Esophagus muscularis mucosa (tissue), 3 donors: ENCODE measurements at regions not wholly inside any gene's neighbourhood (a gene's known extent, or its start where the extent isn't known, plus 50 kb on each side); places are given as distances from the start of the nearest gene placed in this dataset.

Experiments used
- POLR2AphosphoS5 ChIP-seq, 2 donors: sonication (generic); formaldehyde crosslinking; IDR thresholded peaks; one replicate each; pipeline ENCODE4 v1.6.1; 2017; ENCODE audit warnings: antibody characterized with exemption in 2 of 2
- TF ChIP-seq, protein P1 (sequence below), 3 experiments: fragments of 200-600 bp in 2 of 3; fragments of 450-650 bp in 1 of 3; sonication (generic) in 2 of 3; IDR thresholded peaks; one replicate each; pipeline ENCODE4 v1.5.1; 2017 to 2019; ENCODE audit warnings: antibody characterized with exemption in 3 of 3, mild to moderate bottlenecking in 2 of 3, moderate library complexity in 1 of 3

DNA sequence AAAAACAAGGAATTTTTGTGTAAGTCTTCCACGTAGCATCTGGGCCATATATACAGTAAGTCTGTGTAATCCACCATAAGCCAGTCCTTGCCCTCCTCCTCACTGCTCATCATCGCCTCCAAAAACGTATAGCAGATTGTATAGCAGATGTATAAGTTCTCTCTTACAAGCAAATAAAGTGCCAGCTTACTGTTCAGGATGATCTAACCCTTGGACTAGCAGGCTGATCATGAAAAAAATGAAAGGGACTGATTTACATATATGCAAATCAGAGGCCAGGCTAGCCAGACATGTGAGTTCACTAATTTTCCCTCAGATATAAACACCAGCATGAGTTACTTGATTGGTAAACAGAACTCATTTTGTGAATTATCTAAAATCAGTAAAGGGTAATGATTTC is 171.5 kb downstream of the LY86 start:
- TF ChIP-seq POLR2AphosphoS5 (IDR thresholded peaks at IDR 0.05), result no peak
- TF ChIP-seq, protein P1, sequence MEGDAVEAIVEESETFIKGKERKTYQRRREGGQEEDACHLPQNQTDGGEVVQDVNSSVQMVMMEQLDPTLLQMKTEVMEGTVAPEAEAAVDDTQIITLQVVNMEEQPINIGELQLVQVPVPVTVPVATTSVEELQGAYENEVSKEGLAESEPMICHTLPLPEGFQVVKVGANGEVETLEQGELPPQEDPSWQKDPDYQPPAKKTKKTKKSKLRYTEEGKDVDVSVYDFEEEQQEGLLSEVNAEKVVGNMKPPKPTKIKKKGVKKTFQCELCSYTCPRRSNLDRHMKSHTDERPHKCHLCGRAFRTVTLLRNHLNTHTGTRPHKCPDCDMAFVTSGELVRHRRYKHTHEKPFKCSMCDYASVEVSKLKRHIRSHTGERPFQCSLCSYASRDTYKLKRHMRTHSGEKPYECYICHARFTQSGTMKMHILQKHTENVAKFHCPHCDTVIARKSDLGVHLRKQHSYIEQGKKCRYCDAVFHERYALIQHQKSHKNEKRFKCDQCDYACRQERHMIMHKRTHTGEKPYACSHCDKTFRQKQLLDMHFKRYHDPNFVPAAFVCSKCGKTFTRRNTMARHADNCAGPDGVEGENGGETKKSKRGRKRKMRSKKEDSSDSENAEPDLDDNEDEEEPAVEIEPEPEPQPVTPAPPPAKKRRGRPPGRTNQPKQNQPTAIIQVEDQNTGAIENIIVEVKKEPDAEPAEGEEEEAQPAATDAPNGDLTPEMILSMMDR (IDR thresholded peaks at IDR 0.05), result no peak
